Bronchial epithelial cell (primary cell): ENCODE measurements at regions not wholly inside any gene's neighbourhood (a gene's known extent, or its start where the extent isn't known, plus 50 kb on each side); places are given as distances from the start of the nearest gene placed in this dataset.

Experiments
- DNase-seq: peaks from one replicate; pipeline ENCODE4 v3.0.0-alpha.2; 2010; ENCODE audit warnings: low read depth
- FAIRE-seq: peaks from 2 replicates; lab custom pipeline; 2011; peaks lifted over from hg19 to GRCh38; lab: Jason Lieb, UNC
- H3K27me3 ChIP-seq: 2 replicates; pipeline ENCODE4 v1.5.1; 2011; ENCODE audit warnings: low read length; ENCODE audit not compliant: control insufficient read depth, insufficient read depth
- H3K36me3 ChIP-seq: 2 replicates; pipeline ENCODE4 v1.5.1; 2011; ENCODE audit warnings: low read length; ENCODE audit not compliant: control insufficient read depth, insufficient read depth
- H3K4me3 ChIP-seq: 2 replicates; pipeline ENCODE4 v1.5.1; 2011; ENCODE audit warnings: mild to moderate bottlenecking, low read depth, low read length, control low read depth
- TF ChIP-seq, protein P1 (sequence below): IDR thresholded peaks from 2 replicates; pipeline ENCODE4 v1.5.1; 2011; ENCODE audit warnings: mild to moderate bottlenecking, moderate library complexity, low read length, control low read depth, inconsistent platforms; ENCODE audit not compliant: insufficient read depth, severe bottlenecking

GRCh38 chr1:81226603-81226928 lies 574.2 kb upstream of the ADGRL2 start:
- TF ChIP-seq, protein P1, sequence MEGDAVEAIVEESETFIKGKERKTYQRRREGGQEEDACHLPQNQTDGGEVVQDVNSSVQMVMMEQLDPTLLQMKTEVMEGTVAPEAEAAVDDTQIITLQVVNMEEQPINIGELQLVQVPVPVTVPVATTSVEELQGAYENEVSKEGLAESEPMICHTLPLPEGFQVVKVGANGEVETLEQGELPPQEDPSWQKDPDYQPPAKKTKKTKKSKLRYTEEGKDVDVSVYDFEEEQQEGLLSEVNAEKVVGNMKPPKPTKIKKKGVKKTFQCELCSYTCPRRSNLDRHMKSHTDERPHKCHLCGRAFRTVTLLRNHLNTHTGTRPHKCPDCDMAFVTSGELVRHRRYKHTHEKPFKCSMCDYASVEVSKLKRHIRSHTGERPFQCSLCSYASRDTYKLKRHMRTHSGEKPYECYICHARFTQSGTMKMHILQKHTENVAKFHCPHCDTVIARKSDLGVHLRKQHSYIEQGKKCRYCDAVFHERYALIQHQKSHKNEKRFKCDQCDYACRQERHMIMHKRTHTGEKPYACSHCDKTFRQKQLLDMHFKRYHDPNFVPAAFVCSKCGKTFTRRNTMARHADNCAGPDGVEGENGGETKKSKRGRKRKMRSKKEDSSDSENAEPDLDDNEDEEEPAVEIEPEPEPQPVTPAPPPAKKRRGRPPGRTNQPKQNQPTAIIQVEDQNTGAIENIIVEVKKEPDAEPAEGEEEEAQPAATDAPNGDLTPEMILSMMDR, result no peak
- FAIRE-seq (no peak), DNase-seq (no peak)
- Histone ChIP-seq H3K4me3 (no peak overlapping the region), H3K27me3 (no peaks in the 10 kb centered on the region), H3K36me3 (no peaks in the 10 kb centered on the region)

- H3K27me3 ChIP-seq, result no peaks in the 10 kb centered on the region
- peak; percentile 23 for FAIRE-seq
- no peak overlapping the region for H3K4me3 ChIP-seq
- no peaks in the 10 kb centered on the region for H3K36me3 ChIP-seq
- no peak for DNase-seq
- TF ChIP-seq, protein P1, result no peak
These were observed 574.7 kb upstream of the ADGRL2 start for GRCh38 chr1:81225789-81226602.

DNA sequence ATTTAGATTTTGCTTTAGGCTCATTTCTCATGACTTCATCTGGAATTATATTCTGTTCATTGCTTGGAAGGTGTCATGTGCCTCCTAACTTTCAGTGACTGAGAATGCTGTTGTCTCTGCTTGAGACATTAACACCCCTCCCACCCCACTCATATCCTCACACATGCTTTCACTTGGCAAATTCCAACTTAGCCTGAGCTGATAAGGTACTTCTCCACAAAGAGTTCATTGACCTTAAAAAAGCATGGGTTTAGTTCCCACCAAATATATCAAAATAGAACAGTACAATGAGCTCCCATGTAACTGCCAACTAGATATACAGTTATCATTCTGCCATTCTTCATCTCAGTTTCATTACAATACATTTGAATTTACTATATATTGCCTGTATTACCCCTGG lies 576.5 kb upstream of the ADGRL2 start:
- no peaks in the 10 kb centered on the region for H3K27me3 ChIP-seq
- no peaks in the 10 kb centered on the region for H3K36me3 ChIP-seq
- no peak for DNase-seq
- no peak overlapping the region for H3K4me3 ChIP-seq
- FAIRE-seq, result no peak
- TF ChIP-seq, protein P1, result no peak

GRCh38 chr1:81221564-81221963 lies 579.2 kb upstream of the ADGRL2 start:
- Histone ChIP-seq H3K27me3 (no peaks in the 10 kb centered on the region), H3K36me3 (no peaks in the 10 kb centered on the region), H3K4me3 (no peak overlapping the region)
- no peak for DNase-seq
- no peak for FAIRE-seq
- TF ChIP-seq, protein P1, result no peak

DNA sequence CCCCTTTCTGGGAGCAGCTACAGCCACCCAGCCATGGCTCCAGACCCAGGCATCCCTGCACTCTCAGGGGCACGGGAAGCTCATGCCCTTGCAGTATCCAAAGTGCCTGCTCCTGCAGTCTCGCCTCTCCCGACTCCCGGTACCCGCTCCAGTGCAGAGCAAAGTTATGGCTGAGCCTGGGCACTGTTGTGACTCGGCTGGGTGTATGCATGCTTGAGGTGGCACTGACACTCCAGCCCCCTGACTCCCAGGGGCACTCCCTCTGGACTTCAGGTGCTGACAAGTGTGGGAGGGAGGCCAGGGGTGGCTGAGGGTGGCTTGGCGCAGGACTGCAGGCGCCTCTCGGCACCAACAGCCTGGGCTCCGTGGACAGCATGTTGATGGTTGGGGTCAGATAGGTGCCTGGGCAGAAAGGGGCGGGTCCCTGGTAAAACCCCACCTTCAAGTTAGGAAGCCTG lies 580.1 kb upstream of the ADGRL2 start:
- TF ChIP-seq, protein P1, result no peak
- FAIRE-seq (no peak), DNase-seq (no peak)
- Histone ChIP-seq H3K27me3 (no peaks in the 10 kb centered on the region), H3K36me3 (no peaks in the 10 kb centered on the region), H3K4me3 (no peak overlapping the region)

DNA sequence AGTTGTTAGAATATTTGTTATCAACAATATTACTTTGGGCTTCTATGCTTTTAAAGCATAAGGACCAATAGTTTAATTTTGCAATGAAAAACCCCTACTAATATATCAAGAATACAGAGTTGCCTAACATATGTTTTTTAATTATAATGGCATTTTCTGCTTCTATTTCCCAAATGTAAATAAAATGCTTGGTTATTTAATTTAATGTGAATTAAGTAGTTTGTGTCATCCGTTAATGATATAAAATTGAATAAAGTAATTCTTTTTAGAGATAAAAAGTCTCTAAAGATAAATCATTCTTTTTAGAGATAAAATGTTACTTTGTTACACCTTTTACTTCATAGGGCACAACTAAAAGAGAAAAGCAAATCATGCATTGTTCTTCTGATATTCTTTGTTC lies 583.7 kb upstream of the ADGRL2 start:
- TF ChIP-seq, protein P1, result no peak
- Histone ChIP-seq H3K27me3 (no peaks in the 10 kb centered on the region), H3K36me3 (no peaks in the 10 kb centered on the region), H3K4me3 (no peak overlapping the region)
- FAIRE-seq, result no peak
- DNase-seq, result no peak
